ENCODE measurements at regions not wholly inside any gene's neighbourhood (a gene's known extent, or its start where the extent isn't known, plus 50 kb on each side); places are given as distances from the start of the nearest gene placed in this dataset.

- TF ChIP-seq CTCF (IDR thresholded peaks at IDR 0.05; ENCODE audit: insufficient read depth, low read length, poor library complexity, severe bottlenecking) (no peak), EZH2phosphoT487 (conservative IDR thresholded peaks at IDR 0.05; ENCODE audit: low read length) (no peak)
Measured at GRCh38 chr3:17808994-17809393, 66.6 kb upstream of the TBC1D5 start.

Data from SU-DHL-6 (cell line).